SK-N-SH (cell line): ENCODE measurements at regions not wholly inside any gene's neighbourhood (a gene's known extent, or its start where the extent isn't known, plus 50 kb on each side); places are given as distances from the start of the nearest gene placed in this dataset.

Experiments
- CTCF ChIA-PET: fragments of 300-600, 350-600 bp; formaldehyde crosslinking; extraction: SDS; loops from one replicate; lab custom pipeline; 2021; lab: Yijun Ruan, JAX
- POLR2A ChIA-PET: fragments of 350-600 bp; sonication (Branson Sonifier 250); formaldehyde crosslinking; extraction: SDS; loops from one replicate; lab custom pipeline; 2020; ENCODE audit warnings: antibody characterized with exemption, inconsistent platforms; lab: Yijun Ruan, JAX
- DNase-seq: peaks from one replicate; pipeline ENCODE4 v3.0.0; 2012
- H2AFZ ChIP-seq: fragments of 200-600 bp; sonication (generic); 2 replicates; pipeline ENCODE4 v1.8.1; 2016; ENCODE audit warnings: antibody characterized with exemption, mild to moderate bottlenecking, low read depth
- H3F3A ChIP-seq: fragments of 200-600 bp; sonication (generic); replicated peaks from 2 replicates; pipeline ENCODE3; 2016; ENCODE audit warnings: antibody characterized with exemption, mild to moderate bottlenecking; ENCODE audit not compliant: insufficient read depth
- H3K27ac ChIP-seq, 2 experiments: fragments of 200-500 bp in 1 of 2; fragments of 200-600 bp in 1 of 2; sonication (Bioruptor generic) in 1 of 2; sonication (generic), shearing (Covaris generic) in 1 of 2; 2 replicates each; pipeline versions ENCODE4 v1.5.1 to v1.6.1; 2014 to 2016; ENCODE audit warnings: low read depth in 2 of 2, inconsistent platforms in 1 of 2, low read length in 1 of 2, mild to moderate bottlenecking in 1 of 2, mixed read lengths in 1 of 2
- H3K27me3 ChIP-seq: fragments of 200-600 bp; sonication (generic), shearing (Covaris generic); 2 replicates; pipeline ENCODE4 v1.6.1; 2016; ENCODE audit warnings: mixed run types; ENCODE audit not compliant: insufficient read depth
- H3K36me3 ChIP-seq, 2 experiments: fragments of 200-500 bp in 1 of 2; fragments of 200-600 bp in 1 of 2; sonication (Bioruptor generic) in 1 of 2; sonication (generic) in 1 of 2; replicated peaks in 1 of 2; 2 replicates each; pipeline versions ENCODE3 to v1.5.1; 2014 to 2016; ENCODE audit warnings: low read length in 1 of 2, mild to moderate bottlenecking in 1 of 2; ENCODE audit not compliant: insufficient read depth in 2 of 2, control insufficient read depth in 1 of 2
- H3K4me1 ChIP-seq, 2 experiments: fragments of 200-500 bp in 1 of 2; fragments of 200-600 bp in 1 of 2; sonication (Bioruptor generic) in 1 of 2; sonication (generic), shearing (Covaris generic) in 1 of 2; 2 replicates each; pipeline versions ENCODE4 v1.5.1 to v1.6.1; 2014 to 2016; ENCODE audit warnings: low read depth in 1 of 2, low read length in 1 of 2, mixed run types in 1 of 2; ENCODE audit not compliant: insufficient read depth in 2 of 2, control insufficient read depth in 1 of 2
- H3K4me2 ChIP-seq: fragments of 200-600 bp; sonication (generic), shearing (Covaris generic); 2 replicates; pipeline ENCODE4 v1.6.1; 2017; ENCODE audit warnings: mixed run types
- H3K4me3 ChIP-seq, 2 experiments: fragments of 200-500 bp in 1 of 2; fragments of 200-600 bp in 1 of 2; sonication (Bioruptor generic) in 1 of 2; sonication (generic), shearing (Covaris generic) in 1 of 2; 2 replicates each; pipeline versions ENCODE4 v1.5.1 to v1.8.1; 2014 to 2016; ENCODE audit warnings: low read depth in 2 of 2, inconsistent platforms in 1 of 2, low read length in 1 of 2, mild to moderate bottlenecking in 1 of 2, mixed read lengths in 1 of 2, moderate library complexity in 1 of 2
- H3K79me2 ChIP-seq: fragments of 200-600 bp; sonication (generic); 2 replicates; pipeline ENCODE4 v1.8.1; 2017; ENCODE audit warnings: mild to moderate bottlenecking; ENCODE audit not compliant: insufficient read depth
- H3K9ac ChIP-seq: fragments of 200-600 bp; sonication (generic); 2 replicates; pipeline ENCODE4 v1.6.1; 2017; ENCODE audit warnings: mixed run types
- H3K9me2 ChIP-seq: fragments of 200-600 bp; sonication (generic); 2 replicates; pipeline ENCODE4 v1.6.1; 2017; ENCODE audit warnings: mixed run types
- H3K9me3 ChIP-seq: fragments of 200-600 bp; sonication (generic); 2 replicates; pipeline ENCODE4 v1.6.1; 2017; ENCODE audit warnings: mixed run types, mild to moderate bottlenecking, moderate library complexity
- H4K20me1 ChIP-seq: fragments of 200-600 bp; sonication (generic); 2 replicates; pipeline ENCODE4 v1.6.1; 2017; ENCODE audit warnings: mild to moderate bottlenecking, mixed run types; ENCODE audit not compliant: insufficient read depth
- CHD2 ChIP-seq: fragments of 150-350 bp; IDR thresholded peaks from 2 replicates; pipeline ENCODE4 v1.6.1; 2018; ENCODE audit warnings: low read length; ENCODE audit not compliant: partially characterized antibody
- CTCF ChIP-seq: fragments of 200-600 bp; sonication (generic); IDR thresholded peaks from 2 replicates; pipeline ENCODE4 v1.6.1; 2017; ENCODE audit warnings: antibody characterized with exemption, mild to moderate bottlenecking, moderate library complexity
- GATA2 ChIP-seq: sonication (generic); formaldehyde crosslinking; IDR thresholded peaks from 2 replicates; pipeline ENCODE4 v1.5.0; 2020; ENCODE audit warnings: mild to moderate bottlenecking, missing genetic modification reagents
- MEF2A ChIP-seq: IDR thresholded peaks from 2 replicates; pipeline ENCODE4 v1.4.0; 2012; ENCODE audit warnings: low read depth, borderline replicate concordance
- MXI1 ChIP-seq: IDR thresholded peaks from 2 replicates; pipeline ENCODE4 v1.6.1; 2012; ENCODE audit warnings: mild to moderate bottlenecking, low read depth, low read length, improper control_type of control experiment
- PBX3 ChIP-seq: IDR thresholded peaks from 2 replicates; pipeline ENCODE4; 2012
- TCF12 ChIP-seq: IDR thresholded peaks from 2 replicates; pipeline ENCODE4 v1.4.0; 2012
- TEAD4 ChIP-seq: IDR thresholded peaks from 2 replicates; pipeline ENCODE4 v1.4.0; 2012; ENCODE audit warnings: mild to moderate bottlenecking, borderline replicate concordance; ENCODE audit not compliant: insufficient read depth
- USF2 ChIP-seq: fragments of 150-350 bp; IDR thresholded peaks from 2 replicates; pipeline ENCODE4 v1.6.1; 2017; ENCODE audit warnings: antibody characterized with exemption, low read length, low read depth, borderline replicate concordance
- WGBS: methylation state at CpG from one replicate; pipeline ENCODE4 v1.1.6; 2017; ENCODE audit warnings: low lambda C conversion rate; 5-methylcytosine and 5-hydroxymethylcytosine counted together

DNA sequence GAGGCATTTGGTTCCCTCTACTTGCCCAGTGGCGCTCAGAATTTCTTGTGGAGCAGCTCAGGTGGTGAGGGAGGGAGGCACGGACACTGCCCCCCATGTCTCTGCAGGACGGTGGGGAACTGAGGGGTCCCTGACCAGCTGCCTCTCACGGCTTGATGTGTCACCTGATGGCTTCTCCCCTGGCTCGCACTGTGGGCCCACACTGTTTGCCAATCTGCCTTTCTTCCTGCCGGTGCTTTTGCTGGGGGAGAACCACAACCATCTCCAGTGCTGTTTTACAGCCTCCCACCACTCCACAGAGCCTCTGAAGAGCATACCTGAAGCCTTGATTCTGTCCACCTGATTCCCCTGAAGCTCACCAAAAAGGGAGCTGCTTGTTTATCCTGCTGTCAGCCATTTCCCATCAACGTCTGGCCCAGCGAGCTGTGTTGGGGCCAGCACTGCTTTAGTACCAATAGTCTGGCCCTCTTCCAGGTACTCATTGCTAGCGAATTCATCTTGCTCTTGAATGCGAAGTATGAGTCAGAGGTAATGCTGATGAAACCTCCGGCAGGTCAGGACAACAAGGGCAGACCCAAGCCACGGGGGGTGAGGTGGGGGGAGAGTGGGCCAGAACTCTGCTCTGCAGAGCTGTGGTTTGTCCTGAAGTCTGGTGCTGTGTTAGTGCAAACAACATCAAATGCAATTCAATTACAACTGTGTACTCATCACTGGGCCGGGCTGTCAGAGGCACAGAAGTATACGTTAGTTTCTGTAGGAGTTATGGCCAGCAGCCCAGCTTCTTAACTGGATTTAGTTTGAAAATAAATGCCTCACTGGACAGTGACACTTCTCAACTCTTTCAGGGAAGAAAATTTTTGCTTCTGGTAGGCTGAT is 208.3 kb upstream of the JADE1 start (continued):
- TF ChIP-seq MEF2A (peak; percentile 70; the same call in 1 of the 2 replicates), CTCF (no peak), PBX3 (peak; percentile 97), MXI1 (no peak), TEAD4 (peak; percentile 92), GATA2 (CRISPR knock-in tag) (no peak), TCF12 (peak; percentile 94), USF2 (no peak)

GRCh38 chr4:128600410-128600809 is 209.1 kb upstream of the JADE1 start:
- H2AFZ ChIP-seq = no peak overlapping the region
- ChIA-PET CTCF (interaction anchor here (0.9 to 2.4 kb wide), 2 partner anchors 13 to 146 kb away, joined by 3 to 8 read pairs; no protein-coding TSS in a partner anchor), POLR2A (no interaction called here)

More at GRCh38 chr4:128600410-128600809, 209.1 kb upstream of the JADE1 start:
- no peak overlapping the region for H3K4me3 ChIP-seq
- H3K4me2 ChIP-seq = peak overlapping the region; percentile 72
- peaks cover 13% of the 10 kb centered on the region for H3F3A ChIP-seq
- TF ChIP-seq CTCF (0 out of 2 replicates have a peak, but pooled peaks have one; percentile 7), CHD2 (no peak)
- TF ChIP-seq, all 33 proteins: peak for 1
- Histone ChIP-seq H4K20me1 (no peaks in the 10 kb centered on the region), H3K4me1 (peaks cover 20 to 21% of the 10 kb centered on the region in 2 experiments), H3K36me3 (no peaks in the 10 kb centered on the region), H3K9me2 (no peaks in the 10 kb centered on the region), H3K9me3 (no peaks in the 10 kb centered on the region), H3K27ac (peak overlapping the region; percentile 61 to 79), H3K9ac (no peak overlapping the region), H3K27me3 (no peaks in the 10 kb centered on the region), H3K79me2 (no peaks in the 10 kb centered on the region)
- WGBS = 76% methylated on average over 3 of the region's 3 CpGs
- no peak for DNase-seq
